DMS 273 (cell line): ENCODE measurements at regions not wholly inside any gene's neighbourhood (a gene's known extent, or its start where the extent isn't known, plus 50 kb on each side); places are given as distances from the start of the nearest gene placed in this dataset.
"Not testable (repeated sequence)": the region's sequence is repeated elsewhere in the genome, so short reads cannot be mapped to it uniquely, and the experiment has no call there.

ENCODE experiments used
- DNase-seq: peaks from one replicate; lab custom pipeline; 2025; ENCODE audit not compliant: unreplicated experiment; lab: John Stamatoyannopoulos, UW

DNA sequence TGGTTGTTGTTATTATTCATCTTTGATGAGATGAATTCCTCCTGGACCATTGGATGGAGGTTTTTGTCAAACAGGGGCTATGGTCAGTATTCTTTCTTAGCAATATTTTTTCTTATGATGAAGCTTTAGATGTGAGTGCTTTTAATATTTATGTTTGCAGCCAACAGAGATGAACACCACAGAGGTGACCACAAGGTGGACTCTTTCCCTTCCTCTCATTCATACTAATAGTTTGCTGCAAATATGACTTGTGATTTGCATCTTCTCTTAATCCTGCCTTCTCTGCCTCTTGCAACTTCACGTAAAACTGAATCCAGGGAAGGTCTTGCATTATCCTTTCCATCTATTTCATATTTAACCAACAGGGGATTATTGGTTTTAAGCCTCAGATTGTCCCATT, 473.1 kb upstream of the UBE2E2 start:
- DNase-seq: peak; percentile 17

DNA sequence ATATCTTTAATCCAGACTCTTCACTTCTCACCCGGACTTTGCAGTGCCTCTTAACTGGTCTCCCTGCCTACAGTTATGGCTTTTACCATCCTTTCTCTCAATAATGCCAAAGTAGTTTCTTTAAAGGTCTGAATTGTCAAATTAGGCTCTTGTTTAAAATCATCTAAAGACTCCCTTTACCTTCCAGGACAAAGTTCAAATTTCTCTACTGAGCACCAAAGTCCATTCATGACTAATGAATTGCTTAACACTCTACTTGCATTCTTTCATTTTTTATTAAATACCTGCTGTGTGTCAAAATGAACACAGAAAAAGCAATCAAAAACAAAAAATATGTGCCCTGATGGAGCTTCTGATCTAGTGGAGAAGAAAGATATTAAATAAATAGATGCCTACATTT, 472.4 kb upstream of the UBE2E2 start:
- no peak for DNase-seq

GRCh38 chr3:22731901-22732300, 471.2 kb upstream of the UBE2E2 start:
- DNase-seq: no peak

GRCh38 chr3:22732641-22733040, 470.5 kb upstream of the UBE2E2 start:
- DNase-seq: no peak

DNA sequence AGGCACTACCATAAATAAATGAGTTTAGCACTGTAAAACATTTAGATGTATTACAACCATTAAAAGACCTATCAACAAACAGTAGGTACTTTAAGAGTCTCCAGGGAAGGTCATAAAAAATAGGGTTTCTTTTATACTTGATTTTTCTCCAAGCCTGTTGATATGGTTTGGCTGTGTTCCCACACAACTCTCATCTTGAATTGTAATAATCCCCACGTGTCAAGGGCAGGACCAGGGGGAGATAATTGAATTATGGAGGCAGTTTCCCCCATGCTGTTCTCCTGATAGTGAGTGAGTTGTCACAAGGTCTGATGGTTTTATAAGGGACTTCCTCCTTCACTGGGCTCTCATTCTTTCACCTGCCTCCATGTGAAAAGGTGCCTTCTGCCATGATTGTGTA, 468.9 kb upstream of the UBE2E2 start:
- DNase-seq: no peak

DNA sequence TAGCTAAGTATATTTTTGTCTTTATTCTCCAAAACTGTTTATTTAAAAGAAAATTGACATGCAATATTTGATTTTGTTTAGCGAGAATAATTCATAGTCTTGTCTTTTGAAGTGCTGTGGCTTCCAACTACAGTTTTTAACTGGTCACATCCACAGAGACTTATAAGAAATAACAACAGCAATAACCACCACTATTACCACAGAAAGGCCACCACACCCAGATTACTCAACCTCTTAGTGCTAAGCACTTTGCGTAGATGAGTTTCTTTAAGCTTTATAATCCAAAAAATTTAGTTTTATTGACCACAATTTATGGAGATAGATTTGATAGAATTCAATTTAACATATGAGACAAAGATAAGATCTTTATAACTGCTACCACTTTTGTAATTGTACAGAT, 468.4 kb upstream of the UBE2E2 start:
- DNase-seq: no peak

GRCh38 chr3:22735373-22735772, 467.8 kb upstream of the UBE2E2 start:
- no peak for DNase-seq

GRCh38 chr3:22743386-22743785, 459.7 kb upstream of the UBE2E2 start:
- not testable (repeated sequence) for DNase-seq

DNA sequence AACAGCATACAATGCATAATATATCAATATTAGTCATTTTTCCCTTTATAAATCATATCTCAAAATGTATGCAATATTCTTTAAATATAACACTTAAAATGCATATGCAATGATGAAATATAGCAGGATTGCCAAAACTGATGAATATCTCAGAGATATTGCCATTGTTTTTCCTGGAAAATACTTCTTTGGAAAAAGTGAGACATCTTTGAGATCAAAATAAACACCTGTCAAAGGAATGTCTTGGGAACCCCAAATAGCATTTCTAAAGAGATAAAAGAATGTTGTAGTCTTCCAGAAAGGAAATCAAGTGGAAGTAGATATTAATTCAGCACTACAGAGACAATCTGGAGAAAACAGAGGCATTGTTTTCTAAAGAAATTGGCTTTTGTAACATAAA, 457.8 kb upstream of the UBE2E2 start:
- no peak for DNase-seq

DNA sequence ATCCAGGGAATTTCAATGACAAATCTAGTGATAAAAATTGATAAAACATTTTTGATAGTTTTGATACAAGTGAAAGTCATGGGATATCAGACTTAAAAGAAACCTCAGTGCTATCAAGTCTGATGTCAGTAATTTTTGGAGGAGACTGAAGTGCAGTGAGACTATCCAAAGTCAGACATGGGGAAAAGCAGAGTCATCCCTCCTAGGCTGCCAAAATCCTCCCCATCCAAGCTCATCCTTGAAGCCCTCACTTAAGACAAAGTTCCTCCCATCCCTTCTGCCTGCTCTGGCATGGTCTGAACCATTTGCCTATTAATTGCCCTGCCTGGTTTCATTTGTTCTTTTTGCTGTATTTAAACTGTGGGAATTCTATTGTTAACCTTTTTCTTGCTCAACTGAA, 456.9 kb upstream of the UBE2E2 start:
- DNase-seq: no peak

DNA sequence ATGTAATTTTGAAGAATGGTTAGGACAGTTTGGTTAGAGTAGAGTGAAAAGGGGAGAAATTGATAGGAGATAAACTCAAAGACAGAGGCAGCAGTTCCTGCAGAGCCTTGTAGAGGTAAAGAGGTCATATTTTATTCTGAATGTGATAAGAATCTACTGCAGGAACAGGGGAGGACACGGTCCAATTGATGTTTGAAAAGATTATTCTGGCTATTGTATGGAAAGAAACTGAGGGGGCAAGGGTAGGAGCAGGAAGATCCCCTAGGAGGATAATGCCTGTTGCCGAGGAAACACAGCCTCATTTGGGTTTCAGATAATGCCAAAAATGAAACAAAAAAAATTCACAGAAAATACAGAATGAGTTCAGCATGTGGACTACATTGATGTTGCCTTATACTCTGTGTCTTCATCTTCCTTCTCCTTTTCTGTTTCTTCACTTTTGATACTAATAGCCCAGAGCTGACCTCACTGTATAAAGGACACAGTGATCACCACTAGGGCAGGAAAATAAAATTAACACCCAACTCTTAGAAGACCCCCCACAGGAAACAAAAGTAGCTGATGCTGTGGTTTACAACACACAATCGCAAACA, 454.6 kb upstream of the UBE2E2 start:
- DNase-seq: no peak

- no peak for DNase-seq
Observed at GRCh38 chr3:22759636-22760310, 443.4 kb upstream of the UBE2E2 start.

- DNase-seq: no peak
Observed at GRCh38 chr3:22765679-22766078, 437.4 kb upstream of the UBE2E2 start.

DNA sequence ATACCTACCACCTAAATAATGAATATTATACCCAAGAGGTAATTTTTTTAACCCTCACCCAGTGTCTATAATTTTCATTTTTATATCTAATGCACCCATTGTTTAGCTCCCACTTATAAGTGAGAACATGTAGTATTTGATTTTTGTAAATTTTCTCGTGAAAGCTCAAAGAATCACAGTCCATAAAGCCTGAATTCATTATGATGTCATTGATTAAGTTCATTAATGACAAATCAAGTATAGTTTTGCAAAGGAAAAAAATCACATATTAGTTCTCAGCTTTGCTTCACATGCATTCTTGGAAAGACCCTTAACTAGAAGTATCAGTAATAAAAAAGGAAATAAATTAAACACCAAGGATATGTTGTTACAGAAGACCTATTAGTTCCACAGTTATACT, 425.3 kb upstream of the UBE2E2 start:
- DNase-seq: no peak

DNA sequence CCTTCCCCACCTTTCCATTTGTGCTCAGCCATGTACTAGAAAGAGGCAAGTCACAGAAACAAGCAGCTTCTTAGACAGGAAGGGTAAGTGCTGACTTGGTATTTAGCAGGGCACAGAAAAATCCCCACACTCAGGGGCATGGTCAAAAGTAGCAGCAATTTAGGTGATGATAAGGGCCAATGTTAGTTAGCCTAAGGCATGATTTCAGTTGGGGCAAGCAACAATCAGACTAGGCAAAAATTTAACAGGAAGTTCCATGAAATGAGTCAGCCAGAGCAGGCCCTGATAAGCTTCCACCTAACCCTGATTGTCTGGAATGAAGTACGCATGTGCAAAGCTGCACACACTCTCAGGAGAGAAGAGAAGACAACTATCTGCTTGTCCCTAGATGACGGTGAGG, 423.4 kb upstream of the UBE2E2 start:
- no peak for DNase-seq

DNA sequence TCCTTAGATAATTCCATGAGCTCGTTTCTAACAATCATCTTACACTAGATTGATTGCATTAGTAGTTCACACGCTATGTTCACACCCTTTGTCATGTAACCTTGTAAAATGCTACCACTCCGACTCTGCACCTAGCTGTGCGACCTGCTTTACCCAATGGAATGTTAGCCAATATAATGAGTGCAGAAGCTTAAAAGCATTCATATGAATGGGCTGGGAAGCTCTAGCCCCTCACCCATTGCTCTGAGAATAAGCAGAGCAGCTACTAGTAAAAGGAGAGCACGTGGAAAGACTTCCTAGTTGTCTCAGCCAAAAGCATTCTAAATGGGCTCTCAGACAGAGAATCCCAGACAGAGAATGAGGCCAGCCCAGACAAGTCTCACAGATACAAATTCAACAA, 410.6 kb upstream of the UBE2E2 start:
- no peak for DNase-seq

DNA sequence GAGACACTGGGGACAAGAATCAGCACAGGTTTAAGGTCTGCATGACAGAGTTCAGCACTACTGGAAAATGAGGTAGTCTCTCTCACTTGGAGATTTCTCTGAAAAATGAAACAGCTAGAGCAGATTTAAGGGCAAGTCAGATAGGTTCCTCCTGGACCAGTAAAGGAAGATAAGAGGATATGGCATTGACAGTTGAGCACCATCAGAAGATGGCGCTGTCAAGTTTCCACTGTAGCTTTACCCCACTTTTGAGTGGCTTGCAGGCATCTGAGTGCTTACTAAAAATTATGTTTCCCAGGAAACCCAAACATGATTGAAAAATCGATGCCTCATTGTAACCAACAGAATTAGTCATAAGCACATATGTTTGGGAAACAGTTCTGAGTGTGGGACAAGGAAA, 407.2 kb upstream of the UBE2E2 start:
- DNase-seq: no peak

- DNase-seq: no peak
Observed at GRCh38 chr3:22798461-22798860, 404.7 kb upstream of the UBE2E2 start.

DNA sequence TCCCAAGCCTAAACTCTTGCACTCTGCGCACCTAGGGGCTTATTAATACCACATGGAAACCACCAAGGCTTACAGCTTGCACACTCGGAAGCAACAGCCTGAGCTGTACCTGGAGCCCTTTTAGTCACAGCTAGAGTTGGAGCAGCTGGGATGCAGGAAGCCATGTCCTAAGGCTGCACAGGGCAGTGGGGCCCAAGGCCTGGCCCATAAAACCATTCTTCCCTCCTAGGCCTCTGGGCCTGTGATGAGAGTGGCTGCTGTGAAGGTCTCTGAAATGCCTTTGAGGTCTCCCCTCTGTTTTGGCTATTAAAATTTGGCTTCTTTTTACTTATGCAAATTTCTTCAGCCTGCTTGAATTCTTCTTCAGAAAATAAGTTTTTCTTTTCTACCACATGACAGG, 383.9 kb upstream of the UBE2E2 start:
- DNase-seq: no peak

- DNase-seq: no peak
Observed at GRCh38 chr3:22835041-22835440, 368.1 kb upstream of the UBE2E2 start.

DNA sequence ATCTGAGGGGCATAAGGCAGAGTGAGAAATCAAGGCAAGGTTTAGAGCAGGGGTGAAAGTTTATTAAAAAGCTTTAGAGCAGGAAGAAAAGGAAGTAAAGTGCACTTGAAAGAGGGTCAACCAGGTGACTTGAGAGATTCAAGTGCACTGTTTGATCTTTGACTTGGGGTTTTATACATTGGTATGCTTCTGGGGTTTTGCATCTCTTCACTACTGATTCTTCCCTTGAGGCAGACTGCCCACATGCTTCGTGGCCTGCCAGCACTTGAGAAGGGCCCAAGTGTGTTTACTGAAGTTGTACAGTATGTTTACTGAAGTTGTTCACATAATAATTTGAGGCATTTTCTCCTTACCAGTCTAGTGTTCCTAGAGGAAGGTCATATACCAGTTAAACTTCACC, 367.0 kb upstream of the UBE2E2 start:
- DNase-seq: no peak

DNA sequence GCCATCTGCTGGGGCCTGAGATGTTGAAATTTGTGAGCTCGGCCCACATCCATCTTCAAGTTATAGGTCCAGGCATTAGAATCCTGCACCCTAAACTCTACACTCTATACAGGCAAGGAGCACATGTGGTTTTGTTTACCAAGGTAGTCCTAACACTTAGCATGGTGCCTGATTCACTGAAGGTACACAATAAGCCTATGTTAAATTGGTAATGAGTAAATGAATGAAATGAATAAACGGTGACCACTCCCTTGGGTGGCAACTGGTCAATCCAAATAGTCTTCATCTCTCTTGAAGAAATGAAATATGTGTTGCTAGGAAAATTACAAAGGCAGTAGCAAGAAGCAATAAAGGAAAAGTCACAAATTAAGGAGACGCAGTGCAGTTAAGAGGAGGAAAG, 359.3 kb upstream of the UBE2E2 start:
- DNase-seq: no peak

DNA sequence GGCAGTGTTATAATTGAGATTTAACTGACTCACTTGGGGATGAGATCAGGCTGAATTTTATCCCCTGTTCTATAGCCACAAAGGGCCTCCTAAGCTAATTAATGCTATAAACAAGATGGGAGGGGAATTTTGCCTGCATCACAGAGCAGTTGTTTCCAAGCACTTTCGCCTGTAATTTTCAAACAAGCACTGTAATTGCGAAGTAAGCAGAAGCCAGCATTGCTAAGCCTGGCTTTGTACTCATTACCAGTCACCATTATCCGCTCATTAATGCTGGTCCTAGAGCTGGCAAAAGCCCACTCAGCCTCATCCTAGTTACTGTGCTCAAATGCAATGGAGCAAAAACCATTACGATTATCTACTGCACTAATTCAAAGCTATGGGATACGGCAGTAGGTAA, 356.6 kb upstream of the UBE2E2 start:
- DNase-seq: no peak
